NCI-H1092 treated with DMSO at 0.1 percent for 48 hours (cell line): ENCODE measurements at regions not wholly inside any gene's neighbourhood (a gene's known extent, or its start where the extent isn't known, plus 50 kb on each side); places are given as distances from the start of the nearest gene placed in this dataset.
"Not testable (repeated sequence)": the region's sequence is repeated elsewhere in the genome, so short reads cannot be mapped to it uniquely, and the experiment has no call there.

Experiments
- DNase-seq: peaks from one replicate; lab custom pipeline; 2025; lab: John Stamatoyannopoulos, UW

GRCh38 chr10:18868919-18869318 lies 179.7 kb upstream of the MALRD1 start:
- DNase-seq: no peak

- DNase-seq: no peak
Measured at GRCh38 chr10:18875477-18875876, 173.1 kb upstream of the MALRD1 start.

- no peak for DNase-seq
Measured at GRCh38 chr10:18879284-18879683, 169.3 kb upstream of the MALRD1 start.

- DNase-seq: no peak
Measured at GRCh38 chr10:18880530-18880929, 168.1 kb upstream of the MALRD1 start.

GRCh38 chr10:18886102-18886501 lies 162.5 kb upstream of the MALRD1 start:
- no peak for DNase-seq

- DNase-seq: no peak
Measured at GRCh38 chr10:18906636-18907035, 142.0 kb upstream of the MALRD1 start.

GRCh38 chr10:18917431-18917830 lies 131.2 kb upstream of the MALRD1 start:
- not testable (repeated sequence) for DNase-seq

DNA sequence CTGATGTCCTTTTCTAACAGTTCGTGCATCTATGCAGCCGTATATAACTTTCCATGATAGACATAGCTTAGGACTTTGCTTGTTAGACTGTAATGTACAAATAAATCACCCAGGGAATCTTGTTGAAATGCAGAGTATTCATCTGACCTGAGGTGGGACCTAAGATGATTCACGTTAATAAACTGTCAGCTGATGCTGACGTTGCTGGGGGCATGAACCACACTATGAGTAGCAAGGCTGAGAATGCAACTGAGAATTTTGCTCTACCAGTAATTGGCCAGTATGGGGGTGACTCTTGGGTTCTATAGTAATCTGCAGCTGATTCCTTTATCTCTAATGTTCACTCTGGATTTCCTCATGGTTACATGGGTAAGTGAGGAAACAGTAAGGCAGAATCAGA lies 130.1 kb upstream of the MALRD1 start:
- DNase-seq: no peak

DNA sequence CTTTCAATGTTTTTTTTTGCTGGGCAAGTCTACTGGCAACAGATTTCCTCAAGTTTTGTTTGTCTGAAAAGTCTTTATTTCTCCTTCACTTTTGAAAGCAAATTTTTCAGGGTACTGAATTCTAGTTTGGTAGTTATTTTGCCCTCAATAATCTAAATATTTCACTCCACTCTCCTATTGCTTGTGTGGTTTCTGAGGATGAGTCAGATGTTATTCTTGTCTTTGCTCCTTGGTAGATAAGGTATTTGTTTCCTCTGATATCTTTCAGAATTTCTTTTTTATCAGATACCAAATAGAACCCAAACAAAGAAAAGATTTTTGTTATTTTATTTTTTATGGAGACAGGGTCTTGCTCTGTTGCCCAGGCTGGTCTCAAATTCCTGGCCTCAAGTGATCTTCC lies 99.2 kb upstream of the MALRD1 start:
- no peak for DNase-seq

DNA sequence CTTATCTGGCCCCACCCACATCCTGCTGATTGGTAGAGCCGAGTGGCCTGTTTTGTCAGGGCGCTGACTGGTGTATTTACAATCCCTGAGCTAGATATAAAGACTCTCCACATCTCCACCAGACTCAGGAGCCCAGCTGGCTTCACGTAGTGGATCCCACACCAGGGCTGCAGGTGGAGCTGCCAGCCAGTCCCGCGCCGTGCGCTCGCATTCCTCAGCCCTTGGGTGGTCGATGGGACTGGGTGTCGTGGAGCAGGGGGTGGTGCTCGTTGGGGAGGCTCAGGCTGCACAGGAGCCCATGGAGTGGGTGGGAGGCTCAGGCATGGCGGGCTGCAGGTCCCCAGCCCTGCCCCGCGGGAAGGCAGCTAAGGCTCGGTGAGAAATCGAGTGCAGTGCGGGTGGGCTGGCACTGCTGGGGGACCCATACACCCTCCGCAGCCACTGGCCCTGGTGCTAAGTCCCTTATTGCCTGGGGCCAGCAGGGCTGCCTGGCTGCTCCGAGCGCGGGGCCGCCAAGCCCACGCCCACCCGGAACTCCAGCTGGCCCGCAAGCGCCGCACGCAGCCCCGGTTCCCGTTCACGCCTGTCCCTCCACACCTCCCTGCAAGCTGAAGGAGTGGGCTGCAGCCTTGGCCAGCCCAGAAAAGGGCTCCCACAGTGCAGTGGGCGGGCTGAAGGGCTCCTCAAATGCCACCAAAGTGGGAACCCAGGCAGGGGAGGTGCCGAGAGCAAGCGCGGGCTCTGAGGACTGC lies 97.4 kb upstream of the MALRD1 start:
- not testable (repeated sequence) for DNase-seq

- DNase-seq: no peak
Measured at GRCh38 chr10:18955061-18955460, 93.5 kb upstream of the MALRD1 start.

DNA sequence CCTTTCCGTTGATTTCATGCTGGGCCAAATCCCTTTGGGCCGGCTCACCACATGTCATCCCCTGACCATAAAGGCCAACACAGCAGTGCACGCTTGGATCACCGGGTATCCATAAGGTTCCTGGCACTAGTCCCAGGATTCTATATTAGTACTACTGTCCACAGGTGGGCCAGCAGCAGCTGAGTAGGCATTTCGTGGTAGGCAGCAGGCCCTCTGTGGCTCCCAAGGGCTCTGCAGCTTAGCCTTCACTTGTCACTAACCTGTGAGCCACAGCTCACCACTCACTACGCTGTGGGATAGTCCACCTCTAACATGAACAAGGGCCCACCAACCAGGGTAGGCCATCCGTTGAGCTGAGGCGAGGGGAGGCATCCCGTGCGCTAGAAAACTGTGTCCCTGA lies 89.2 kb upstream of the MALRD1 start:
- DNase-seq: no peak

DNA sequence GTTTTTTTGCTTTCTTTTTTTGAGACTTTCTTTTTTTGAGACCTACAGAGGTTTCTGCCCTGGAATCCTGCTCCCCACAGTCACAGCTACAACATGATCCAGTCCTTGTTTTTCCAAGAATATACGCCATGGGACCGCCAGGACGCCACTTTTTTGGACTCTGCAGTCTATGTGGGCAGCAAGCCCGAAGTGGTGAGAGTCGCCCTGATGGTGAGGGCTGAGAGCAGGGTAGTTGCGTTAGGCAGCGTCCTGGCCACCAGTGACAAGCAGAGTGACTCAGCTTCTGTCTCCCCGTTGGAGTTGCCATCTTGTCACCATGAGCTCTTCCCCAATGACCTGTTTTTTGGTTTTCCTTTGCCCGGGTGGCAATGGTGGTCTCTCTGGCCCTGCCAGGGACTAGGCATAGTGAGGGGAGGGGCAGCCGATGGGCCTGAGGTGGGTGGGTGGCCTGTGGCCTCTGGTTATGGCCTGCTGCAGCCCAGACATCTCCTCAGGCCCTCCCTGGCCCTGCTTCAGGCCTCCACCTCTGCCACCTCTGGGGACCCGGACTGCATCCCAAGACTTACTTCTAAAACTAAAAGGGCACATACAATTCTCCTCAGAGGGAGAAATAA lies 88.0 kb upstream of the MALRD1 start:
- no peak for DNase-seq

GRCh38 chr10:18968159-18968558 lies 80.4 kb upstream of the MALRD1 start:
- no peak for DNase-seq

GRCh38 chr10:18976696-18977251 lies 71.8 kb upstream of the MALRD1 start:
- DNase-seq: no peak

GRCh38 chr10:18980089-18980629 lies 68.4 kb upstream of the MALRD1 start:
- no peak for DNase-seq

- DNase-seq: no peak
Measured at GRCh38 chr10:18984531-18984930, 64.1 kb upstream of the MALRD1 start.

- DNase-seq: no peak
Measured at GRCh38 chr10:18988338-18988737, 60.3 kb upstream of the MALRD1 start.
